Ascending aorta (tissue), 2 donors: ENCODE measurements at regions not wholly inside any gene's neighbourhood (a gene's known extent, or its start where the extent isn't known, plus 50 kb on each side); places are given as distances from the start of the nearest gene placed in this dataset.
"Not testable (repeated sequence)": the region's sequence is repeated elsewhere in the genome, so short reads cannot be mapped to it uniquely, and the experiment has no call there.

Experiments used
- DNase-seq, 2 donors: peaks; one replicate each; pipeline ENCODE4 v3.0.0-alpha.2; 2019; ENCODE audit warnings: low spot score in 2 of 2
- H3K27ac ChIP-seq, 2 donors: fragments of 200-600 bp; sonication (generic); one replicate each; pipeline ENCODE4 v1.5.1; 2016 to 2017; ENCODE audit warnings: mild to moderate bottlenecking in 1 of 2
- H3K27me3 ChIP-seq: fragments of 200-600 bp; sonication (generic); one replicate; pipeline ENCODE4 v1.5.1; 2017
- H3K36me3 ChIP-seq, 2 donors: fragments of 200-600 bp; sonication (generic); one replicate each; pipeline ENCODE4 v1.5.1; 2016
- H3K4me1 ChIP-seq, 2 donors: fragments of 200-600 bp; sonication (generic); one replicate each; pipeline ENCODE4 v1.5.1; 2016 to 2017; ENCODE audit warnings: mild to moderate bottlenecking in 1 of 2
- H3K4me3 ChIP-seq, 2 donors: fragments of 200-600 bp; sonication (generic); one replicate each; pipeline ENCODE4 v1.5.1; 2016 to 2017; ENCODE audit warnings: mild to moderate bottlenecking in 1 of 2
- H3K9me3 ChIP-seq, 2 donors: fragments of 200-600 bp; sonication (generic); one replicate each; pipeline ENCODE4 v1.5.1; 2016
- intact Hi-C: fragments of 100-400 bp; cut with DNase I; formaldehyde crosslinking; loops from one replicate; pipeline ENCODE4 v1.15.1; 2023
- TF ChIP-seq, protein P1 (sequence below), 3 experiments: fragments of 200-600 bp in 2 of 3; fragments of 450-650 bp in 1 of 3; sonication (generic) in 2 of 3; IDR thresholded peaks; one replicate each; pipeline ENCODE4 v1.5.1; 2016 to 2019; ENCODE audit warnings: antibody characterized with exemption in 3 of 3, mild to moderate bottlenecking in 1 of 3, moderate library complexity in 1 of 3

DNA sequence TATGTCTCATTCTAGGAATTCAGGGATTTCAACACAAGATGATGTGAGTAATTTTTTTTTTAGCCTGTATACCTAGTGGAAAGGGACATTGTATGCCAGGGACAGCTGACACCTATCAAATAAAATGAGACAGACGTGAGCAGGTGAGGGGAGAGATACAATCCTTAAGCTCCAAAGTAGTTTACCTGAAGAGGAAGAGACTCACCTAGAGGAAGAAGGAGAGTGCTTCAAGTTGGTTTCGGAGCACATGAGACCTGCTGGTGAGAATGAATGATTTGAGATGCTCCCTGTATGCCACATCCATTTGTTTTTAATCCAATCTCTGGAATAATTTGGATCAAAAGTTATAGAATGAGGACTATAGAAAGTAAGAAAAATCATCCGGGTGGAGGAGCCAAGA lies 915.4 kb upstream of the FBXO33 start:
- H3K4me3 ChIP-seq, result no peak overlapping the region
- intact Hi-C loops, result no loop called here
- H3K27me3 ChIP-seq, result no peaks in the 10 kb centered on the region
- no peak overlapping the region for H3K27ac ChIP-seq
- TF ChIP-seq, protein P1, sequence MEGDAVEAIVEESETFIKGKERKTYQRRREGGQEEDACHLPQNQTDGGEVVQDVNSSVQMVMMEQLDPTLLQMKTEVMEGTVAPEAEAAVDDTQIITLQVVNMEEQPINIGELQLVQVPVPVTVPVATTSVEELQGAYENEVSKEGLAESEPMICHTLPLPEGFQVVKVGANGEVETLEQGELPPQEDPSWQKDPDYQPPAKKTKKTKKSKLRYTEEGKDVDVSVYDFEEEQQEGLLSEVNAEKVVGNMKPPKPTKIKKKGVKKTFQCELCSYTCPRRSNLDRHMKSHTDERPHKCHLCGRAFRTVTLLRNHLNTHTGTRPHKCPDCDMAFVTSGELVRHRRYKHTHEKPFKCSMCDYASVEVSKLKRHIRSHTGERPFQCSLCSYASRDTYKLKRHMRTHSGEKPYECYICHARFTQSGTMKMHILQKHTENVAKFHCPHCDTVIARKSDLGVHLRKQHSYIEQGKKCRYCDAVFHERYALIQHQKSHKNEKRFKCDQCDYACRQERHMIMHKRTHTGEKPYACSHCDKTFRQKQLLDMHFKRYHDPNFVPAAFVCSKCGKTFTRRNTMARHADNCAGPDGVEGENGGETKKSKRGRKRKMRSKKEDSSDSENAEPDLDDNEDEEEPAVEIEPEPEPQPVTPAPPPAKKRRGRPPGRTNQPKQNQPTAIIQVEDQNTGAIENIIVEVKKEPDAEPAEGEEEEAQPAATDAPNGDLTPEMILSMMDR (IDR thresholded peaks at IDR 0.05), result no peak
- no peaks in the 10 kb centered on the region for H3K9me3 ChIP-seq
- H3K4me1 ChIP-seq, result no peaks in the 10 kb centered on the region
- H3K36me3 ChIP-seq, result no peaks in the 10 kb centered on the region
- no peak for DNase-seq

DNA sequence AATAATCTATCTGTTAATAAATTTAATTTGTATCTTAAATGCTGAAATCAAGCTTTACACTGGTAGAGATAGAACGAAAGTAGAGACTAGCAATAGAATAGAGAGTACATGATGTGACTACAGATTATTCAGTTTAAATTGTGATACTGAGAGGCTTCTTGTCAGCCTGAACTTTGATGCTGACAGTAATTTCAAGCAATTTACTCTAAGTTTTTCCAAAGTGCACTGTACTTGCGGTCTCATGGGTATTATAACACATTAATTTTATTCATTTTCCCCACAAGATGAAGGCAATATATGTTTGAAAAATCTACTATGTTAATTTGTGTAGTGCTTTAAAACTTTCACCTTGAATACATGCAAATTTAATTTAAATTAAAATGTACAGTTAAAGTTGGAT lies 914.0 kb upstream of the FBXO33 start:
- Histone ChIP-seq H3K4me1 (no peaks in the 10 kb centered on the region), H3K27ac (no peak overlapping the region), H3K27me3 (no peaks in the 10 kb centered on the region), H3K9me3 (no peaks in the 10 kb centered on the region), H3K4me3 (no peak overlapping the region), H3K36me3 (no peaks in the 10 kb centered on the region)
- TF ChIP-seq, protein P1 (IDR thresholded peaks at IDR 0.05), result no peak
- intact Hi-C loops, result no loop called here
- no peak for DNase-seq

DNA sequence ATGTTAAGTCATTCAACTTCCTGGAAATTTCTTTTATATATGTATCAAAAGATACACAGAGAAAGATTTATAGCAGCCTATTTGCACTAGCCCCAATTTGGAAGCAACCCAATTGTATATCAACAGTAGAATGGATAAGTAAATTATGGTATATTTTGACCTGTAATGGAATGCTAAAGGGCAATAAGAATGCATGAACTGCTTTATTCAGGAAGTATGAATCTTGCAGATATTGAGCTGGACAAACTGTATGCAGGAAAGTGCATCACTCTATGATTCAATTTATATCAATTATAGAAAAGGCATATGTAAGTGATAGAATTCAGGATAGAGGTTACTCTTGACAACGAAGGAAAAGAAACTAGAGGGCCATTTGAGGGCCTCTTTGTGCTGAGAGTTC lies 913.1 kb upstream of the FBXO33 start:
- no peaks in the 10 kb centered on the region for H3K36me3 ChIP-seq

DNA sequence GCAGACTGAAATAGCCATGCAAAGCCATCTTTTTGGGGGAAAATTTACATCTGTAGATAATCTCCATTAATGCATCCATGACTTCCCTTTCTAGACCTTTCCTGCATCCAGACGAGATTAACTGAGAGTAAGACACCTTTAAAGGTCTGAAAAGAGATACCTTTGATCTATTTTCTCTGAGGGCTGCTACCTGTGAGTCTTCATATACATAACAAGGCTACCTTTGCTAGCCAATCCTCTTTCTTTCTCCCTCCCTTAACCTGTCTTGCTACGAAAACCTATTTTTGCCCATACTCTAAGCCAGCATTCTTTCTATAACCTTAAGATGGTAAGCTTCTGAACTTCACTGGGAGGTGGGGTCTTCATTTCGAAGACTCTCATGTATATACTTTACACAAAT lies 908.5 kb upstream of the FBXO33 start:
- Histone ChIP-seq H3K36me3 (no peaks in the 10 kb centered on the region), H3K9me3 (no peaks in the 10 kb centered on the region), H3K4me3 (no peak overlapping the region), H3K27me3 (no peaks in the 10 kb centered on the region), H3K27ac (no peak overlapping the region), H3K4me1 (no peaks in the 10 kb centered on the region)
- intact Hi-C loops, result no loop called here
- TF ChIP-seq, protein P1 (IDR thresholded peaks at IDR 0.05), result no peak
- no peak for DNase-seq

More for the DNA sequence above, 913.1 kb upstream of the FBXO33 start:
- Histone ChIP-seq H3K4me1 (no peaks in the 10 kb centered on the region), H3K9me3 (no peaks in the 10 kb centered on the region), H3K27ac (no peak overlapping the region), H3K27me3 (no peaks in the 10 kb centered on the region), H3K4me3 (no peak overlapping the region)
- TF ChIP-seq, protein P1 (IDR thresholded peaks at IDR 0.05), result no peak
- intact Hi-C loops, result no loop called here
- DNase-seq, result no peak

DNA sequence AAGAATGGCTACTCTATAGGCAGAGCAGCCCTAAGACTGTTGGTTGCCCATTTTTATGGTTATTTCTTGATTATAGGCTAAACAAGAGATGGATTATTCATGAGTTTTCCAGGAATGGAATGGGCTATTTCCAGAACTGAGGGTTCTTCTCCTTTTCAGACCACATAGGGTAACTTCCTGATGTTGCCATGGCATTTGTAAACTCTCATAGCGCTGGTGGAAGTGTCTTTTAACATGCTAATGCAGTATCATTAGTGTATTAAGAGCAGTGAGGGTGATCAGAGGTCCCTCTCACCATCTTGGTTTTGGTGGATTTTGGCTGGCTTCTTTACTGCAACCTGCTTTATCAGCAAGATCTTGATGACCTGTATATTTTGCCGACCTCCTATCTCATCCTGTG lies 904.6 kb upstream of the FBXO33 start:
- TF ChIP-seq, protein P1 (IDR thresholded peaks at IDR 0.05), result no peak
- DNase-seq, result no peak
- no peak overlapping the region for H3K4me3 ChIP-seq
- H3K27me3 ChIP-seq, result no peaks in the 10 kb centered on the region
- H3K27ac ChIP-seq, result no peak overlapping the region
- no peaks in the 10 kb centered on the region for H3K4me1 ChIP-seq
- H3K9me3 ChIP-seq, result no peaks in the 10 kb centered on the region
- intact Hi-C loops, result no loop called here
- no peaks in the 10 kb centered on the region for H3K36me3 ChIP-seq

DNA sequence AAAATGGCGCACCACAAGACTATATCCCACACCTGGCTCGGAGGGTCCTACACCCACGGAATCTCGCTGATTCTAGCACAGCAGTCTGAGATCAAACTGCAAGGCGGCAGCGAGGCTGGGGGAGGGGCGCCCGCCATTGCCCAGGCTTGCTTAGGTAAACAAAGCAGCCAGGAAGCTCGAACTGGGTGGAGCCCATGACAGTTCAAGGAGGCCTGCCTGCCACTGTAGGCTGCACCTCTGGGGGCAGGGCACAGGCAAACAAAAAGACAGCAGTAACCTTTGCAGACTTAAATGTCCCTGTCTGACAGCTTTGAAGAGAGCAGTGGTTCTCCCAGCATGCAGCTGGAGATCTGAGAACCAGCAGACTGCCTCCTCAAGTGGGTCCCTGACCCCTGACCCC lies 894.3 kb upstream of the FBXO33 start:
- intact Hi-C loops, result not testable (repeated sequence)

More for the DNA sequence above, 894.3 kb upstream of the FBXO33 start:
- not testable (repeated sequence) for H3K4me1 ChIP-seq, H3K27ac ChIP-seq, DNase-seq, H3K36me3 ChIP-seq, H3K4me3 ChIP-seq, H3K9me3 ChIP-seq, H3K27me3 ChIP-seq
